ENCODE measurements at regions not wholly inside any gene's neighbourhood (a gene's known extent, or its start where the extent isn't known, plus 50 kb on each side); places are given as distances from the start of the nearest gene placed in this dataset.

- TF ChIP-seq POLR2AphosphoS5 (IDR thresholded peaks at IDR 0.05; ENCODE audit: borderline replicate concordance, low read depth, low read length) (no peak), EZH2 (IDR thresholded peaks at IDR 0.05) (no peak)
Measured at GRCh38 chr22:49687333-49687732, 140.3 kb downstream of the BRD1 start.
